IPS DF 6.9 (cell line): ENCODE measurements at regions not wholly inside any gene's neighbourhood (a gene's known extent, or its start where the extent isn't known, plus 50 kb on each side); places are given as distances from the start of the nearest gene placed in this dataset.

ENCODE experiments used
- DNase-seq: peaks from one replicate; pipeline ENCODE4 v3.0.0-alpha.2; 2013; ENCODE audit warnings: low read depth, low spot score
- H3K27ac ChIP-seq: one replicate; pipeline ENCODE4 v1.5.1; 2013; ENCODE audit warnings: low read length, control low read depth
- H3K27me3 ChIP-seq: 2 replicates; pipeline ENCODE4 v1.6.1; 2013; ENCODE audit warnings: mild to moderate bottlenecking, low read length; ENCODE audit not compliant: control insufficient read depth, insufficient read depth
- H3K36me3 ChIP-seq: 2 replicates; pipeline ENCODE4 v1.6.1; 2013; ENCODE audit warnings: low read length; ENCODE audit not compliant: control insufficient read depth, insufficient read depth
- H3K4me1 ChIP-seq: 2 replicates; pipeline ENCODE4 v1.6.1; 2013; ENCODE audit warnings: low read length; ENCODE audit not compliant: control insufficient read depth, insufficient read depth
- H3K4me3 ChIP-seq: 2 replicates; pipeline ENCODE4 v1.5.1; 2013; ENCODE audit warnings: mild to moderate bottlenecking, low read length
- H3K9me3 ChIP-seq: 2 replicates; pipeline ENCODE4 v1.6.1; 2013; ENCODE audit warnings: low read length, inconsistent platforms; ENCODE audit not compliant: control insufficient read depth, insufficient read depth
- WGBS: extraction: QIAGEN DNeasy Blood & Tissue Kit; methylation state at CpG from one replicate; pipeline ENCODE4 v1.1.7; 2013; ENCODE audit warnings: mixed read lengths, missing lambda C conversion rate; ENCODE audit not compliant: insufficient read length, insufficient coverage; 5-methylcytosine and 5-hydroxymethylcytosine counted together

DNA sequence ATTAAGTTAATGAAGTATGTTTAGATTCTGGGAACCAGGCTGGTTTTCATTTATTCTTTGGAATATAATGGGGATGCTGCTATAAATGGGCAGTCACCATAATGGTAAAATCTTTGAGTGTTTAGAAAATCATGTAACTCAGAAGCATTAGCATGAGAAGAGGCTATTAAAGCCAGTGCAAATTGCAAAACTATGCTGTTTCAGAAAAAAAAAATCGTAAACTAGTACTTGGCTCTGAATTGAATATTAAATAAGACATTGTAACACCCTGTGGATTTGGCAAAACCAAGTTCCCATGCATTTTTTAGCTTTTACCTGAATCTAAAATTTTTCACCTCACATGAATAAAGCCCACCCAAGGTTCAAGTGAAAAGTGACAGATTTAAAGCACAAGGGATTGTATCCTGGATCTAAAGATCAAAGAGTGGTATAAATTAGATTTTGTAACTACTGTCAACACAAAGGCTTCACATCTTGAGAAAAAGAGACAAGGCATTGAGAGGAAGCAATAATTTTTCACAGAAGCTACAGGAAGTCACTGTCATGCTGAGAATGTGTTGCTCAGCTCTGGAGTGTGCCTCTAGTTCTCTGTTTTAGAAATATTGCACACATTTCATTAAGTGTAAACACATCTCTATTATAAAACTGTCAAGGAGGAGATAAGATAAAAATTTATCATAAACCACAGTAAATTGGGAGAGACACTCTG lies 142.2 kb downstream of the ABCA8 start:
- no CpG with 5 or more reads among the region's 1 CpG for WGBS
- Histone ChIP-seq H3K27ac (no peak overlapping the region), H3K4me1 (no peaks in the 10 kb centered on the region), H3K4me3 (no peak overlapping the region), H3K9me3 (no peaks in the 10 kb centered on the region), H3K36me3 (no peaks in the 10 kb centered on the region), H3K27me3 (no peaks in the 10 kb centered on the region)
- DNase-seq: no peak

DNA sequence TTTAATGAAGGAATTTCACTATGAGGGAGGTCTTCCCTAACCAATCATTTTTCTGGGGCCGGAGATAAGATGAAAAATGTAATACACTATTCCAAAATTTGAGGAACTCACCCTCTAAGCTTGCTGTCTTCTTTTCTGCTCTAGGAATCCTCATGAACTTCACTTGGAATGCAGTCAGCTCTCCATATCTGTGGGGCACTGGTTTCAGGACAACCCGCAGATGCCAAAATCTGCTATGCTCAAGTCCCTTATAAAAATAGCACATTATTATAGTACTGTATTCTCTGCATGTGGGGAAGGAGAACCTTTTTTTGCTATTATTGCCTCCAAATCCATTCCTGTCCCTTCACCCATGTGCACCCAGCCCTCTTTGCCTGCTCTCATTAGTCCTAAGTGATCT lies 146.0 kb downstream of the ABCA8 start:
- WGBS: no CpG with 5 or more reads among the region's 2 CpGs
- Histone ChIP-seq H3K27ac (no peak overlapping the region), H3K36me3 (no peaks in the 10 kb centered on the region), H3K27me3 (no peaks in the 10 kb centered on the region), H3K4me1 (no peaks in the 10 kb centered on the region), H3K9me3 (no peaks in the 10 kb centered on the region), H3K4me3 (no peak overlapping the region)
- DNase-seq: no peak

DNA sequence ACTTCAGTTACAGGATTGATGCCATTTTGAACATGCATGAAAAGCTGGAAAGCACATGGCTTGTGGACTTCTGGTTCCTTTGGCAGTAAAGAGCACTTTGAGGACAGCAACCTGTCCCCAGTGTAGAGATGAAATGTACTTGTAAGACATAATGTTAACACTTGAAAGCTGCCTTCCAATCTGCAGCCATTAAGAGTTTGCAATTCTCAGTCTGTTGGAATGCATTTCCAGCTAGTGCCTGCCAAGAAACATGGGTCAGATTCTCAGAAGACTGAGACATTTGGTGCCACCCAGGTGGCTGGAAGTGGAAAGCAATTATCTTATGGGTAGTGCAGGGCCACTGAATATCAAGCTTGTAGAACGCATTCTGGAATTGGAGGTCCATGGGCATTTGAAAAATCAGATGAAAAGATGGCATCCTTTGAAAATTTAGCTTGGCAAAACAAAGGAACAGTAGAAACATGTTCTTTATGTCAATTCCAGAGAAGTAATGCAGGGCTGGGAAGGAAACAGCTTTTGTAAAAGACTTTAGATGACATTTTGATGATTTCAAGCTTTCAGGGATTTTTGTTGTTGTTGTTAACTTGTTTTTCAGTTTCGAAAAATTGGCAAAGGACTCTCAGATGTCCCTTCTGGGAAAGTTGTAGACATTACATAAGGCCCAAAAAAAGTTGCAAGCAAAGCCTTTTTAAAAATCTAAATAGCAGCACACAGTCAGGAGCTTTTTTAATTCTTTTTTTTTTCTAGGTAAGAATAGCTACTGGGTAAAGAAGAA lies 147.0 kb downstream of the ABCA8 start:
- Histone ChIP-seq H3K36me3 (no peaks in the 10 kb centered on the region), H3K27me3 (no peaks in the 10 kb centered on the region), H3K4me1 (no peaks in the 10 kb centered on the region), H3K4me3 (no peak overlapping the region), H3K27ac (no peak overlapping the region), H3K9me3 (no peaks in the 10 kb centered on the region)
- no peak for DNase-seq
- no CpG with 5 or more reads among the region's 2 CpGs for WGBS

DNA sequence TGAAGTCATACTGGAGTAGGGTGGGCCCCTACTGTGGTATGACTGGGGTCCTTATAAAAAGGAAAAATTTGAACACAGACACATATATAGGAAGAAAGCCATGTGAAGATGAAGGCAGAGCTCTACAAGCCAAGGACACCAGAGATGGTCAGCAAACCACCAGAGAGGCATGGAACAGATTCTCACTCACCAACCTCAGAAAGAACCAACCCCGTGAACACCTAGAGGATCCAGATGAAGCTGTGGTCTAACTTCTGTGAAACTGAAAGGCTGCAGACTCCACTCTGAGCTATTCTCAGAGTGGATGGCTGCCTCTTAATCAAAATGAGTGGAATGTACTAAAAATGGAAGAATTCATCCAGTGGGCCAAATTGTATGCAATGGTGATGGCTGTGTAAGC lies 149.6 kb downstream of the ABCA8 start:
- Histone ChIP-seq H3K36me3 (no peaks in the 10 kb centered on the region), H3K27me3 (no peaks in the 10 kb centered on the region), H3K4me1 (no peaks in the 10 kb centered on the region), H3K4me3 (no peak overlapping the region), H3K9me3 (no peaks in the 10 kb centered on the region), H3K27ac (no peak overlapping the region)
- WGBS: no CpG with 5 or more reads among the region's 1 CpG
- DNase-seq: no peak

DNA sequence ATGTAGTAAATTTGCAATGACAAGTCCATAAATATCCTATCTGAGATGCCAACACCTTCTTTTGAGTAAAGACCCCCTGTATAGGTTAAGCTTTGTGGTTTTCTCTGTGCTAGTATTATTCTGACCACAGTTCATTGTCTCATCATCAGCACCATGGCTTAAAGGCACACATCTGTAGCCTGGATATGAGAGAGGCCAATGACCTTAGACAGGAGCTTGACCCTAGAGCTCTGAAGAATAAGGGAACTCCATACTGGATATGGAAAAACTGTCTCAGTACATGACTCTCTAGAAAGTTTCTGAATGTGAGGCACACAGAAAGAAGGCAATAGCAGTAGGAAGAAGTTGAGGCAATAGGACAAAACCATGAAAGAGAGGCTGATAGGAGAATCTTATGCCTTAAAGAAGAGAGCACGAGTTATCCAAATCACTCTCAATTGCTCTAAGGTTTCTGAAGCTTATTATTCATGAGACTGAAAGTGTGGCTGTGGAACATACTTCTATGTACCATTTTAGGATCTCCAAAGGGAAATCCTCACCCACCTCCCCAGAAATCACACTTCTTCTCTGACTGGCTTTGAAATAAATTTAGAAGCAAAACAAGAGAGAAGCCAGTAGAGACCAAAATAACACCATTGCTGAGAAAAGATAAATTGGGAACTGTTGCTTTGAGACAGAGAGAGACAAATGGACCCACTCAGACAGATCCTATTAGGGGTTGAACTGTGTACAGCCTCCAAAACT lies 150.2 kb downstream of the ABCA8 start:
- no peak for DNase-seq
- no peak overlapping the region for H3K27ac ChIP-seq
- H3K27me3 ChIP-seq: no peaks in the 10 kb centered on the region
- WGBS: no CpG with 5 or more reads among the region's 1 CpG
- no peaks in the 10 kb centered on the region for H3K9me3 ChIP-seq
- H3K4me3 ChIP-seq: no peak overlapping the region
- no peaks in the 10 kb centered on the region for H3K36me3 ChIP-seq
- H3K4me1 ChIP-seq: no peaks in the 10 kb centered on the region

DNA sequence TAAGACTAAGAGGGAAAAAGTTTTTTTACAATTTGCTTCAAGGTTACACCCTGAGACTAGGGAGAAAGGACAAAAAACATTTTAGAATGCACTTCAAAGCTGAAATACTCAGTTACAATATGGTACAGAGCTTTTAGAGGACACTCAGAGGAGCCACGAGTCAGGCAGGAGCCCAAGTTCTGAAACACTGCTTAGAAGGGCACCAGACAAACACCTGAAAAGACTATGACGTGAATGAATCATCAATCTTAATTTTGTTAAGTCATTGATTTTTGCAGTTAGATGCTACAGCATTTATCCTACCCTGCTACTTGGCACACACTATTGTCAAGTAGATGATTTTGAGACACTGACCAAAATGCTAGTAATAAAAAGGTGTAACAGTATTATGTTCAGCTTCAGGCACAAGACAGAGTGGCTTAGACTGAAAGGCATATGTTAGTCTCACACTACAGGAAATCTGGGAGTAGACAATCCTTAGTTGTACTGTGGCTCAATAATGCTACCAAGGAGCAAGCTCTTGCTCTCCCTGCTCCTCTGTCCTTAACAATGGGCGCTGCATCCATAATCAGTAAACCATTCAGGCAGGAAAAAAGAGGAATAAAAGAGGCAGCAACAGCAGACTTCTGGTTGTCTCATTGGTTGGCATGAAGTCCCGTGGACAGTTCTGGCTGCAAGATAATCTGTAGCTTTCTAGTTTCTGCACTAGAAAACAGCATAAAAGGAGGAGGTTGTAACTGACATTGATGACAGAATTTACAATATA lies 151.8 kb downstream of the ABCA8 start:
- Histone ChIP-seq H3K27ac (no peak overlapping the region), H3K27me3 (no peaks in the 10 kb centered on the region), H3K36me3 (no peaks in the 10 kb centered on the region), H3K4me1 (no peaks in the 10 kb centered on the region), H3K4me3 (no peak overlapping the region), H3K9me3 (no peaks in the 10 kb centered on the region)
- no CpG with 5 or more reads among the region's 4 CpGs for WGBS
- DNase-seq: no peak

DNA sequence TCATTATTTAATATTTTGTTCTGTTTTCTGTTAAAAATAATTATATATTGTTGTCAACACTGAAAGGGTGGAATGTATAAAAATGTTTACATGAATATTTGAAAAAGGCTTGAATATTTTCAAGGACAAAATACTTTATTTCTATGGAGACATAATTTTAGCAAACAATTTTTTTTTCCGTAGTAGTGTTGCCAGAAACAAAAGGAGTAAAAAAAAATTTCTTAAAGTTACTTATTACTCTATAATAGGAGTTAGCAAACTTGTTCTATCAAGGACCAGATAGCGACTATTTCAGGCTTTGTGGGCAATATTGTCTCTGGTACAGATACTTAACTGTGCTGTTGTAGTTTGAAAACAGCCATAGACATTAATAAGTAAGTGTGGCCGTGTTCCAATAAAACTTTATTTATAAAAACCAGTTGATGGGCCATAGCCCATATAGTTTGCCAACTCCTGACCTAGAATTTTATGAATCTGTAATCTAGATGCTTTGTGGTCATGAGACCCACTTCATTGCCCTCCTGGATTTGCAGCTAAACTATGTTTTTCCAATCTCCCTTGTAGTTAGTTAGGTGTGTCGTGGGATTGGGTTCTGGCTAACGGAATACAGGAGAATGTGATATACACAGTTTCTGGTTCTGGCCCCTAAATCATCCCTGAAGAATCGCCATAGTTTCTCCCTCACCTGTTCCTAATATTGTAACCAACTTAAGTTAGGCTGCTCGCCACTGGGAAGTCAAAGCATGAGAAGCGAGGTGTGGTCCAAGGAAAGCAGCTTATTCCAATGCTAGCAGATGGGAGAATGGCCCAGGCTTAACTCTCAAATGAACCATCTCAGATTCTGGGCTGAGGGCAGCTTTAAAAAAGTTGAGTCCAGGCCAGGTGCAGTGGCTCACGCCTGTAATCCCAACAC lies 153.6 kb downstream of the ABCA8 start:
- Histone ChIP-seq H3K4me3 (no peak overlapping the region), H3K4me1 (no peaks in the 10 kb centered on the region), H3K9me3 (no peaks in the 10 kb centered on the region), H3K36me3 (no peaks in the 10 kb centered on the region), H3K27ac (no peak overlapping the region), H3K27me3 (no peaks in the 10 kb centered on the region)
- no CpG with 5 or more reads among the region's 9 CpGs for WGBS
- no peak for DNase-seq

DNA sequence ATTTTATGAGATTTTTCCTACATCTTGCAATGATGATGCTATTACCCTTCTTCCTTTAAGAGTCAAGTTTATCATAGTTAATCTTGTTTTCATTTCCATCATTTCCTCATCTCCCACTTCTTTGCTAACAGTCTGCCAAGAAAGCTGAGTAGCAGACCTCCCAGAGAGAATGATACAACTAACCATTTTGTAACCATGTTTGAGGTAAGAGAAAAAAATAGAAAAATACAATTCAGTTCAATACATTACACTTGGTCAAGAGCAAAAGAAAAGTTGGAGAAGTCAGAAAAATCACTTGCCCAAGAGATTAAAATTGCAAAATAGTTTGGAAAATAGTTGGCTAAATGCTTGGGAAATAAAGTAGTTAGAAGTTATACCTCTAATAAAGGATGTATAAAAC lies 154.4 kb downstream of the ABCA8 start:
- H3K27me3 ChIP-seq: no peaks in the 10 kb centered on the region
- no peaks in the 10 kb centered on the region for H3K36me3 ChIP-seq
- H3K27ac ChIP-seq: no peak overlapping the region
- no peaks in the 10 kb centered on the region for H3K4me1 ChIP-seq
- no peak overlapping the region for H3K4me3 ChIP-seq
- H3K9me3 ChIP-seq: no peaks in the 10 kb centered on the region
- DNase-seq: no peak

DNA sequence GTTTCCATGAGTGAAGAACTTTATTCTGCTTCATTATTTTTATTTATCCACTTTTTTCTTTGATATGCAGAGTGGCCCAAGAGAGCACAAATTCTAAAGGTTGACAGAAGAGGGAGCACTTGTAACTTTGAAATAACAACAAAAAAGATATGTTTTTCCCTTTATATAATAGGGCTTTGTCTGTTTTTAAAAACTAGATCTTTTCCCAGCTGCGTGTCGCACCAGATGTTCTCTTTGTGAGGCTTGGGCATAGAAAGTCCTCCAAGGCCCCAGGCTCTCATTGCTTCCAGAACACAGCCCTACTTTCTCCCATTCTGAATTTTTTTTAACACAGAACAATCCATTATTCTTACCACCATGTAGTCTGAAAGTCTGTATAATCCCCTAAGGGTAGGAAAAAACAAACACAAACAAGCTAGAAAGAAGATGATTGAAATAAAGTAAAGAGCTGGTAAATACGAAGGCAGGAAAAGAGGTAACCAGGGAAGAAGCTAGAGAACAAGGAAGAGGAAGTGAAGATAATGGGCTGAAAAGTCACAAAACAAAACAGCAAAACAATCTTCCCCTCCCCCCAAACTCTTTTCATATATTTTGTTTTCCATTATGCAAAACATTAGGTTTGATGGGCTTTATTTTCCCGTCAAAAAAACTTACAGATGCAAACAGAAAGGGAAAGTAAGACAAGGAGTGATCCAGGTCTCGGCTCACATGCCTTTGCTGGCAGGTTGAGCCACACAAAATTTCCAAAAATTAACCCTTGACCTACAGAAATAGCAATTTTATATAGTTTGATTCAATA lies 160.4 kb downstream of the ABCA8 start:
- no CpG with 5 or more reads among the region's 5 CpGs for WGBS

More for the DNA sequence above, 160.4 kb downstream of the ABCA8 start:
- DNase-seq: no peak
- no peak overlapping the region for H3K4me3 ChIP-seq
- H3K36me3 ChIP-seq: no peaks in the 10 kb centered on the region
- no peaks in the 10 kb centered on the region for H3K4me1 ChIP-seq
- no peaks in the 10 kb centered on the region for H3K27me3 ChIP-seq
- H3K9me3 ChIP-seq: no peaks in the 10 kb centered on the region
- H3K27ac ChIP-seq: no peak overlapping the region
